ENCODE measurements at regions not wholly inside any gene's neighbourhood (a gene's known extent, or its start where the extent isn't known, plus 50 kb on each side); places are given as distances from the start of the nearest gene placed in this dataset.

GRCh38 chr1:65097076-65097475, 50.9 kb upstream of the AK4 start:
- FAIRE-seq, result no peak
- DNase-seq (ENCODE audit: low spot score), result no peak

Measured in RCC 7860 (cell line).